WTC11 (cell line): ENCODE measurements at regions not wholly inside any gene's neighbourhood (a gene's known extent, or its start where the extent isn't known, plus 50 kb on each side); places are given as distances from the start of the nearest gene placed in this dataset.

Experiments
- CREB1 ChIP-seq: sonication (generic); formaldehyde crosslinking; IDR thresholded peaks from 2 replicates; pipeline ENCODE4 v1.8.0; 2023; ENCODE audit warnings: mild to moderate bottlenecking, missing genetic modification reagents
- CTCF ChIP-seq: fragments of 200-600 bp; IDR thresholded peaks from 2 replicates; pipeline ENCODE4 v1.8.0; 2022; ENCODE audit warnings: antibody characterized with exemption
- E2F1 ChIP-seq: sonication (generic); formaldehyde crosslinking; IDR thresholded peaks from 2 replicates; pipeline ENCODE4 v1.8.0; 2022; ENCODE audit warnings: mild to moderate bottlenecking, missing genetic modification reagents
- ERG ChIP-seq: fragments of 250-450 bp; sonication (Bioruptor Pico); IDR thresholded peaks from 2 replicates; pipeline ENCODE4 v1.8.0; 2021; ENCODE audit warnings: mild to moderate bottlenecking
- JUN ChIP-seq: sonication (generic); formaldehyde crosslinking; IDR thresholded peaks from 2 replicates; pipeline ENCODE4 v1.8.0; 2023; ENCODE audit warnings: mild to moderate bottlenecking, missing genetic modification reagents
- NFE2L1 ChIP-seq: sonication (generic); formaldehyde crosslinking; IDR thresholded peaks from 2 replicates; pipeline ENCODE4 v1.8.1; 2023; ENCODE audit warnings: missing genetic modification reagents
- ZNF121 ChIP-seq: sonication (generic); formaldehyde crosslinking; IDR thresholded peaks from 2 replicates; pipeline ENCODE4 v1.8.0; 2023; ENCODE audit warnings: missing genetic modification reagents
- TF ChIP-seq, protein P1 (sequence below): sonication (generic); formaldehyde crosslinking; IDR thresholded peaks from 2 replicates; pipeline ENCODE4 v1.8.0; 2022; ENCODE audit warnings: mild to moderate bottlenecking, missing genetic modification reagents

GRCh38 chr4:142917678-142918077 lies 71.6 kb upstream of the INPP4B start:
- TF ChIP-seq CTCF (no peak), JUN (CRISPR knock-in tag) (no peak), CREB1 (CRISPR knock-in tag) (no peak), ZNF121 (CRISPR knock-in tag) (no peak), NFE2L1 (no peak), E2F1 (CRISPR knock-in tag) (no peak), ERG (no peak)
- TF ChIP-seq, protein P1, sequence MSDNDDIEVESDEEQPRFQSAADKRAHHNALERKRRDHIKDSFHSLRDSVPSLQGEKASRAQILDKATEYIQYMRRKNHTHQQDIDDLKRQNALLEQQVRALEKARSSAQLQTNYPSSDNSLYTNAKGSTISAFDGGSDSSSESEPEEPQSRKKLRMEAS = no peak
